ENCODE measurements at regions not wholly inside any gene's neighbourhood (a gene's known extent, or its start where the extent isn't known, plus 50 kb on each side); places are given as distances from the start of the nearest gene placed in this dataset.

- Histone ChIP-seq H3K27me3 (no peaks in the 10 kb centered on the region), H3K36me3 (replicated peaks in 1 of 2; ENCODE audit: insufficient read depth in 1 of 2, low read depth in 2 of 2) (no peaks in the 10 kb centered on the region), H3K4me3 (no peak overlapping the region), H3K27ac (no peak overlapping the region), H3K9me3 (no peaks in the 10 kb centered on the region), H3K4me1 (no peaks in the 10 kb centered on the region)
- ATAC-seq (no peak), DNase-seq (no peak)
- 59 to 74% methylated on average over 1 of the region's 1 CpG for WGBS, 2 donors
- no peak for TF ChIP-seq POLR2A (IDR thresholded peaks at IDR 0.05)
- no peak for TF ChIP-seq CTCF (IDR thresholded peaks at IDR 0.05)
- intact Hi-C loops (cut with DNase I), result no loop called here
These were observed 391.7 kb upstream of the PITX2 start for GRCh38 chr4:111014537-111014936.

GRCh38 chr4:111016416-111016815 is 393.5 kb upstream of the PITX2 start:
- intact Hi-C loops (cut with DNase I), result no loop called here
- TF ChIP-seq CTCF (IDR thresholded peaks at IDR 0.05), result no peak
- no peak for TF ChIP-seq POLR2A (IDR thresholded peaks at IDR 0.05)
- DNase-seq, result no peak

GRCh38 chr4:111018216-111018615 is 395.3 kb upstream of the PITX2 start:
- no peak overlapping the region for H3K27ac ChIP-seq
- WGBS, 2 donors, result 37 to 49% methylated on average over 4 of the region's 4 CpGs
- H3K27me3 ChIP-seq, result no peaks in the 10 kb centered on the region
- TF ChIP-seq POLR2A (IDR thresholded peaks at IDR 0.05), result no peak
- no peak overlapping the region for H3K4me3 ChIP-seq
- ATAC-seq (no peak), DNase-seq (no peak)
- no peaks in the 10 kb centered on the region for H3K9me3 ChIP-seq
- no peaks in the 10 kb centered on the region for H3K4me1 ChIP-seq
- intact Hi-C loops (cut with DNase I), result no loop called here
- no peaks in the 10 kb centered on the region for H3K36me3 ChIP-seq (replicated peaks in 1 of 2; ENCODE audit: insufficient read depth in 1 of 2, low read depth in 2 of 2)

More at GRCh38 chr4:111016416-111016815, 393.5 kb upstream of the PITX2 start:
- Histone ChIP-seq H3K9me3 (no peaks in the 10 kb centered on the region), H3K36me3 (replicated peaks in 1 of 2; ENCODE audit: insufficient read depth in 1 of 2, low read depth in 2 of 2) (no peaks in the 10 kb centered on the region), H3K4me3 (no peak overlapping the region), H3K27me3 (no peaks in the 10 kb centered on the region), H3K27ac (no peak overlapping the region), H3K4me1 (no peaks in the 10 kb centered on the region)
- ATAC-seq, result no peak

- H3K4me1 ChIP-seq, result no peaks in the 10 kb centered on the region
- no peak overlapping the region for H3K27ac ChIP-seq
- H3K36me3 ChIP-seq (replicated peaks in 1 of 2; ENCODE audit: insufficient read depth in 1 of 2, low read depth in 2 of 2), result no peaks in the 10 kb centered on the region
- TF ChIP-seq POLR2A (IDR thresholded peaks at IDR 0.05), result no peak
- no peak for TF ChIP-seq CTCF (IDR thresholded peaks at IDR 0.05)
- ATAC-seq (no peak), DNase-seq (no peak)
- no peaks in the 10 kb centered on the region for H3K9me3 ChIP-seq
- no peak overlapping the region for H3K4me3 ChIP-seq
- H3K27me3 ChIP-seq, result no peaks in the 10 kb centered on the region
- 38 to 59% methylated on average over 1 of the region's 1 CpG for WGBS, 2 donors
- intact Hi-C loops (cut with DNase I), result no loop called here
These were observed 397.6 kb upstream of the PITX2 start for GRCh38 chr4:111020476-111020875.

GRCh38 chr4:111020961-111021360 is 398.1 kb upstream of the PITX2 start:
- TF ChIP-seq POLR2A (IDR thresholded peaks at IDR 0.05) (no peak), CTCF (IDR thresholded peaks at IDR 0.05) (no peak)
- no peaks in the 10 kb centered on the region for H3K36me3 ChIP-seq (replicated peaks in 1 of 2; ENCODE audit: insufficient read depth in 1 of 2, low read depth in 2 of 2)
- H3K27ac ChIP-seq, result no peak overlapping the region
- no peaks in the 10 kb centered on the region for H3K4me1 ChIP-seq
- 21 to 31% methylated on average over 2 of the region's 2 CpGs for WGBS, 2 donors
- H3K27me3 ChIP-seq, result no peaks in the 10 kb centered on the region
- intact Hi-C loops (cut with DNase I), result no loop called here
- H3K9me3 ChIP-seq, result no peaks in the 10 kb centered on the region
- ATAC-seq, result no peak
- no peak for DNase-seq
- H3K4me3 ChIP-seq, result no peak overlapping the region
